Body of pancreas (tissue), 4 donors: ENCODE measurements at regions not wholly inside any gene's neighbourhood (a gene's known extent, or its start where the extent isn't known, plus 50 kb on each side); places are given as distances from the start of the nearest gene placed in this dataset.

Source experiments
- CTCF ChIP-seq, 7 experiments: fragments of 450-650 bp in 4 of 7; fragments of 200-600 bp in 3 of 7; sonication (generic) in 3 of 7; IDR thresholded peaks; one replicate each; pipeline ENCODE4 v1.5.1; 2016 to 2019; ENCODE audit warnings: antibody characterized with exemption in 7 of 7
- POLR2A ChIP-seq, 3 donors: fragments of 450-650 bp; IDR thresholded peaks; one replicate each; pipeline ENCODE4 v1.6.1; 2016; ENCODE audit warnings: antibody characterized with exemption in 3 of 3, mild to moderate bottlenecking in 2 of 3

DNA sequence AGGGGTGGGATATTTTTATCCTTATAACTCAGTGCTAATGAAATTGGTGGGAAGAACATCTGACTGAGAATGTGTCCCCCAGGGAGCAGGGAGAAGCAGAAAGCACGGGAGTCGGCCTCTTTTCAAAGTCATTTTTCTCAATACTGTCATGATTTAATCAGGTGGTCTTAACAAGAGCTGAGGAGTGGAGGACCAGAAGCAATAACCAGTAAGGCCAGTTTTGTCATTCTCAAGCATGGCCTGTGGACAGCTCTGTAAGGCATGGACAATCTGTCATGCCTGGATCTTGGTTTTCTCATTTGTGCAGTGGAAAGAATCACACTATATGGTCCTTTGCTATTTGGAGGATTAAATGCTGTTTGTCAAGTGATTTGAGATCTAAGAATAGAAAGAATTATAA, 99.7 kb downstream of the TNFSF11 start:
- TF ChIP-seq CTCF (IDR thresholded peaks at IDR 0.05) = no peak
- no peak for TF ChIP-seq POLR2A (IDR thresholded peaks at IDR 0.05)
